Myocyte (in vitro differentiated cells): ENCODE measurements at regions not wholly inside any gene's neighbourhood (a gene's known extent, or its start where the extent isn't known, plus 50 kb on each side); places are given as distances from the start of the nearest gene placed in this dataset.
"Not testable (repeated sequence)": the region's sequence is repeated elsewhere in the genome, so short reads cannot be mapped to it uniquely, and the experiment has no call there.

Experiments used
- DNase-seq: peaks from one replicate; pipeline ENCODE4 v3.0.0-alpha.2; 2012; ENCODE audit warnings: low read depth

GRCh38 chr14:88064841-88065240, 59.9 kb downstream of the GPR65 start:
- no peak for DNase-seq

GRCh38 chr14:88069677-88070076, 64.7 kb downstream of the GPR65 start:
- DNase-seq, result no peak

GRCh38 chr14:88075269-88075981, 70.5 kb downstream of the GPR65 start:
- DNase-seq, result no peak

- no peak for DNase-seq
Observed at GRCh38 chr14:88078525-88078924, 73.6 kb downstream of the GPR65 start.

GRCh38 chr14:88079624-88080023, 74.7 kb downstream of the GPR65 start:
- no peak for DNase-seq

- DNase-seq, result no peak
Observed at GRCh38 chr14:88085736-88086135, 80.8 kb downstream of the GPR65 start.

GRCh38 chr14:88089445-88089844, 84.5 kb downstream of the GPR65 start:
- no peak for DNase-seq

- DNase-seq, result no peak
Observed at GRCh38 chr14:88092529-88092928, 87.6 kb downstream of the GPR65 start.

- DNase-seq, result no peak
Observed at GRCh38 chr14:88095791-88096190, 90.9 kb downstream of the GPR65 start.

GRCh38 chr14:88098163-88098562, 93.2 kb downstream of the GPR65 start:
- DNase-seq, result no peak

GRCh38 chr14:88104710-88105109, 99.8 kb downstream of the GPR65 start:
- DNase-seq, result no peak

- DNase-seq, result no peak
Observed at GRCh38 chr14:88106377-88106776, 101.4 kb downstream of the GPR65 start.

GRCh38 chr14:88127669-88128068, 122.7 kb downstream of the GPR65 start:
- DNase-seq, result not testable (repeated sequence)

- DNase-seq, result no peak
Observed at GRCh38 chr14:88128816-88129215, 123.9 kb downstream of the GPR65 start.

- peak; percentile 15 for DNase-seq
Observed at GRCh38 chr14:88129306-88130056, 124.5 kb downstream of the GPR65 start.

GRCh38 chr14:88130057-88130432, 125.1 kb downstream of the GPR65 start:
- DNase-seq, result no peak
